Endometrium (tissue), 2 donors: ENCODE measurements at regions not wholly inside any gene's neighbourhood (a gene's known extent, or its start where the extent isn't known, plus 50 kb on each side); places are given as distances from the start of the nearest gene placed in this dataset.

Experiments used
- FAIRE-seq: peaks from 2 replicates; lab custom pipeline; 2012; peaks lifted over from hg19 to GRCh38; lab: Jason Lieb, UNC
- donor health status: control.
- donor health status: control.

- FAIRE-seq: no peak
Observed at GRCh38 chrX:14164828-14165227, 135.1 kb upstream of the GEMIN8 start.

GRCh38 chrX:14125462-14125861 is 95.8 kb upstream of the GEMIN8 start:
- FAIRE-seq: no peak

- FAIRE-seq: no peak
Observed at GRCh38 chrX:14124562-14124961, 94.9 kb upstream of the GEMIN8 start.

DNA sequence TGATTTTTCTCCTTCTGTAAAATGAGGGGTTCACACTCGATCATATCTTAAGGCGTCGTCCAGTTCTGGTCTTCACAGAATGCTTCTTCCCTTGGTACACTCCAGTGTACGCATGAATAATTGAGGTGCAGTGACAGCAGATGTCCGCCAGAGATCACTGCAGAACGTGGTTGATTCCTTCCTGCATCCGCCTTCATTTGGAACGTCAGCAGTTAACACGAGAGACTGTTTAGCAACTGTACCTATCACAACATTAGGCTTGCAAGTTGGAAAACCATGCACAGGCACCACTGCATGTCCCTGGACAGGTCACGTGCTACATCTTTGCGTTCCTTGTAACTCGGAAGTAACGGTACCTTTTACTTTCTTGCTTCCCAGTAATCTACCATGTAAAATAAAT is 66.0 kb upstream of the GEMIN8 start:
- FAIRE-seq: peak; percentile 8

DNA sequence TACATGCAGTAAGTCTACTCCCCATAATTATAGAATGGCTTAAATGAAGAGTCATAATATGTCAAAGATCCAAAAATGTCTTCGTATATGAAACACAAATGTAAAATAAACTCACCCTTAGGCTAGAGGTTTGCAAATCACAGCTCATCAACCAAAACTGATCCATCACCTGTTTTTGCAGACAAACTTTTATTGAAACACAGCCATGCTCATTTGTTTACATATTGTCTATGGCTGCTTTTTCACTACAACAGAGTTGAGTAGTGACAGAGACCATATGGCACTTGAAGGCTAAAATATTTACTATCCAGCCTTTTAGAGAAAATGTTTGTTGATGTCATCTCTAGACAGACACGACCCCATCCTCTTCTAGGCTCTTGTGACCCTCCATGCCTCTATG is 64.5 kb upstream of the GEMIN8 start:
- FAIRE-seq: no peak

DNA sequence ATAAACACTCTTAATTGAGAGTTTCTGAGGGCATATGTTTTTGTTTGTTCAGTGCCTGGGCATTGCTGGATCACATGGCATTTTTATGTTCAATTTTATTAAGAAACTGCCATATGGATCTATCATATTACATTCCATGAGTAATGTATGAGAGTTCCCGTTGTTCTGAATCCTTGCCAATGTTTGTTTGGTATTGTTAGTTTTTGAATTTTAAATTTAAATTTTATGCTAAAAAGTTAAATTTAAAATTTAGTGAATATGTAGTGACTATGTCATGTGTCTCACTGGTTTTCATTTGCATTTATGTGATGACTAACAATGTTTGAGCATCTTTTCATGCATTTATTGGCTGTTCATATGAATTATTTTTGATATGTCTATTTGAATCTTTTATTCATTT is 54.8 kb upstream of the GEMIN8 start:
- peak; percentile 4 for FAIRE-seq

DNA sequence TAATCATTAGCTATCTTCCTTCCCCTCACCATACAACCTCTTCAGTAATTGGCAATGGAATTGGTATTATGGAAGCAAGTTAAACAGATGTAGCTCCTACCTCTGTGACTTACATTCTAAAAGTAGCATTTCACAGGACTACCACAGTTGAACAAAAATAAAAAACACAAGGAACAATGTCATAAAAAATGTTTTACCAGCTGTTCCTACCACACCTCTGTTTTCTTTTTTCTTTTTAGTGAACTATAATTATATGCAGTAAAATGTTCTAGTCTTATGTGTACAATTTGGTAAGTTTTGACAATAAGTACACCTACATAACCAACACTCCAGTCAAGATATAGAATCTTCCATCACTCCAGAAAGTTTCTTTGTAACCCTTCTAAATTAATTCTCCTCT is 54.1 kb upstream of the GEMIN8 start:
- no peak for FAIRE-seq

DNA sequence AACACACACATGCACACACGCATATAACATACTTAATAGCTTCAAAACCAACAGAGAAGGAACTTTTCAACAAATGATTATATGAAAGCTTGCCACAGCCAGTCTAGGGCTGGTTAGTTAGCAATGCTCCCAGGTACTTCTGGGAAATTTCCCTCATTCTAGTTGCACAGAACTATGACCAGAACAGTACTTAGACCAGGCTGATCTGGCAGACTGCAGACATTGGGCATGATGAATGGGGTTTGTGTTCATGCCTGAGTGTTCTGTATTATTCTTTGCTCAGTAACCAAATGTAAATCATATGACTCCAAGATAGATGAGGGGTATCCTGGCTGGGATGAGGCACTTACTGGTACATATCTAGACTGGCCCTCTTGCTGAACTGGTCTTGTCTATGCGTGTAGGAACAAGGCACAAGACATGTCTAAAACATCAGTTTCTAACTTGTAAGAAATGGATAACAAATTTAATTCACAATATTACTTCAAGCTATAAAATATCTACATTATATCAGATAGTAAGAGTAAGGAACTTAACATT is 50.3 kb upstream of the GEMIN8 start:
- FAIRE-seq: no peak
